Liver (tissue), 7 donors: ENCODE measurements at regions not wholly inside any gene's neighbourhood (a gene's known extent, or its start where the extent isn't known, plus 50 kb on each side); places are given as distances from the start of the nearest gene placed in this dataset.

Source experiments
- DNase-seq: peaks from one replicate; pipeline ENCODE4 v3.0.0-alpha.2; 2017; ENCODE audit warnings: low spot score
- H3K27ac ChIP-seq, 2 donors: one replicate each; pipeline ENCODE4 v1.7.0; 2013; ENCODE audit warnings: inconsistent platforms in 2 of 2, low read length in 2 of 2, control low read depth in 1 of 2, low read depth in 1 of 2, mild to moderate bottlenecking in 1 of 2
- H3K27me3 ChIP-seq, 4 donors: one replicate each; pipeline versions ENCODE4 v1.6.1 to v1.7.0; 2013; ENCODE audit warnings: low read length in 3 of 4, inconsistent platforms in 1 of 4, mild to moderate bottlenecking in 1 of 4, moderate library complexity in 1 of 4; ENCODE audit not compliant: control insufficient read depth in 4 of 4, insufficient read depth in 4 of 4
- H3K36me3 ChIP-seq, 4 donors: one replicate each; pipeline versions ENCODE4 v1.6.1 to v1.7.0; 2013; ENCODE audit warnings: low read length in 3 of 4, mild to moderate bottlenecking in 3 of 4, low read depth in 1 of 4, moderate library complexity in 1 of 4; ENCODE audit not compliant: control insufficient read depth in 4 of 4, insufficient read depth in 3 of 4
- H3K4me1 ChIP-seq, 4 donors: one replicate each; pipeline versions ENCODE4 v1.6.1 to v1.7.0; 2013; ENCODE audit warnings: low read length in 3 of 4, mild to moderate bottlenecking in 3 of 4, moderate library complexity in 1 of 4; ENCODE audit not compliant: control insufficient read depth in 4 of 4, insufficient read depth in 4 of 4
- H3K4me3 ChIP-seq, 3 donors: one replicate each; pipeline versions ENCODE4 v1.6.1 to v1.7.0; 2013; ENCODE audit warnings: low read length in 3 of 3, control low read depth in 1 of 3, low read depth in 1 of 3, mild to moderate bottlenecking in 1 of 3
- H3K9ac ChIP-seq, 2 donors: one replicate each; pipeline ENCODE4 v1.7.0; 2013; ENCODE audit warnings: low read length in 2 of 2, mild to moderate bottlenecking in 2 of 2, moderate library complexity in 2 of 2, control low read depth in 1 of 2, low read depth in 1 of 2
- H3K9me3 ChIP-seq, 4 donors: one replicate each; pipeline versions ENCODE4 v1.6.1 to v1.7.0; 2013; ENCODE audit warnings: low read length in 3 of 4; ENCODE audit not compliant: control insufficient read depth in 4 of 4
- EGR1 ChIP-seq, 2 donors: IDR thresholded peaks; 2 replicates each; pipeline ENCODE4 v1.6.1; 2016 to 2018; ENCODE audit warnings: antibody characterized with exemption in 2 of 2, low read depth in 2 of 2
- FOXA1 ChIP-seq: IDR thresholded peaks from 2 replicates; pipeline ENCODE4 v1.6.1; 2016; ENCODE audit warnings: antibody characterized with exemption
- FOXA2 ChIP-seq: IDR thresholded peaks from 2 replicates; pipeline ENCODE4 v1.6.1; 2016; ENCODE audit warnings: antibody characterized with exemption
- GABPA ChIP-seq, 2 donors: IDR thresholded peaks in 1 of 2; conservative IDR thresholded peaks in 1 of 2; 2 replicates each; pipeline ENCODE4 v1.6.1; 2016; ENCODE audit warnings: antibody characterized with exemption in 2 of 2, mild to moderate bottlenecking in 1 of 2, moderate library complexity in 1 of 2
- HNF4G ChIP-seq: IDR thresholded peaks from 2 replicates; pipeline ENCODE4 v1.6.1; 2016; ENCODE audit warnings: antibody characterized with exemption
- RAD21 ChIP-seq, 2 donors: IDR thresholded peaks; 2 replicates each; pipeline ENCODE4 v1.6.1; 2016; ENCODE audit warnings: antibody characterized with exemption in 2 of 2, mild to moderate bottlenecking in 2 of 2
- SP1 ChIP-seq: IDR thresholded peaks from 2 replicates; pipeline ENCODE4 v1.6.1; 2018; ENCODE audit warnings: antibody characterized with exemption, mild to moderate bottlenecking
- TAF1 ChIP-seq: conservative IDR thresholded peaks from 2 replicates; pipeline ENCODE4 v1.6.1; 2016; ENCODE audit warnings: antibody characterized with exemption, mild to moderate bottlenecking
- YY1 ChIP-seq: IDR thresholded peaks from 2 replicates; pipeline ENCODE4 v1.6.1; 2016; ENCODE audit warnings: antibody characterized with exemption, mild to moderate bottlenecking
- WGBS: extraction: QIAGEN DNeasy Blood & Tissue Kit; methylation state at CpG from one replicate; pipeline ENCODE4 v1.1.7; 2013; 5-methylcytosine and 5-hydroxymethylcytosine counted together
- TF ChIP-seq, protein P1 (sequence below): IDR thresholded peaks from 2 replicates; pipeline ENCODE4 v1.6.1; 2016; ENCODE audit warnings: antibody characterized with exemption, mild to moderate bottlenecking
- TF ChIP-seq, protein P2 (sequence below): IDR thresholded peaks from 2 replicates; pipeline ENCODE4 v1.6.1; 2016; ENCODE audit warnings: antibody characterized with exemption
- donor health status: healthy.
- donor health status: healthy.
- donor health status: healthy.
- donor health status: healthy.

DNA sequence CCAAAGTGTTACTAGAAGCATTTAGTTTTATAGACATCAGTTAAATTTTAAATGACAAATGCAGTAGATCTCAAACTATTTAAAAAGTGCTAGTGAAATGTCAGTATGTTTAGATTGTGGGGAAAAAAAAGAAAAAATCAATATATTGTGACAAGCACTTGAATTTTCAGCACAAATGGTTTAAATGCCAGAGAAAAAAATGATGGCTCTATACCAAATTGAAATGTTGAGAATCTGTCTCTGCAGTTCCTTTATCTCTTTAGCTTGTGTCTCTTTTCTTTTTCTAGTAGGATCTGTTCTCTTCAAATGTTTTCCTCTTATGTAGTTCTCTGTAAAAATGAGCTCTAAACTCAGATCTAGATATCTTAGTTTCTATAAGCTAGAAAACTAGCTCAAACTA lies 682.6 kb upstream of the GCFC2 start (continued):
- TF ChIP-seq, protein P1, sequence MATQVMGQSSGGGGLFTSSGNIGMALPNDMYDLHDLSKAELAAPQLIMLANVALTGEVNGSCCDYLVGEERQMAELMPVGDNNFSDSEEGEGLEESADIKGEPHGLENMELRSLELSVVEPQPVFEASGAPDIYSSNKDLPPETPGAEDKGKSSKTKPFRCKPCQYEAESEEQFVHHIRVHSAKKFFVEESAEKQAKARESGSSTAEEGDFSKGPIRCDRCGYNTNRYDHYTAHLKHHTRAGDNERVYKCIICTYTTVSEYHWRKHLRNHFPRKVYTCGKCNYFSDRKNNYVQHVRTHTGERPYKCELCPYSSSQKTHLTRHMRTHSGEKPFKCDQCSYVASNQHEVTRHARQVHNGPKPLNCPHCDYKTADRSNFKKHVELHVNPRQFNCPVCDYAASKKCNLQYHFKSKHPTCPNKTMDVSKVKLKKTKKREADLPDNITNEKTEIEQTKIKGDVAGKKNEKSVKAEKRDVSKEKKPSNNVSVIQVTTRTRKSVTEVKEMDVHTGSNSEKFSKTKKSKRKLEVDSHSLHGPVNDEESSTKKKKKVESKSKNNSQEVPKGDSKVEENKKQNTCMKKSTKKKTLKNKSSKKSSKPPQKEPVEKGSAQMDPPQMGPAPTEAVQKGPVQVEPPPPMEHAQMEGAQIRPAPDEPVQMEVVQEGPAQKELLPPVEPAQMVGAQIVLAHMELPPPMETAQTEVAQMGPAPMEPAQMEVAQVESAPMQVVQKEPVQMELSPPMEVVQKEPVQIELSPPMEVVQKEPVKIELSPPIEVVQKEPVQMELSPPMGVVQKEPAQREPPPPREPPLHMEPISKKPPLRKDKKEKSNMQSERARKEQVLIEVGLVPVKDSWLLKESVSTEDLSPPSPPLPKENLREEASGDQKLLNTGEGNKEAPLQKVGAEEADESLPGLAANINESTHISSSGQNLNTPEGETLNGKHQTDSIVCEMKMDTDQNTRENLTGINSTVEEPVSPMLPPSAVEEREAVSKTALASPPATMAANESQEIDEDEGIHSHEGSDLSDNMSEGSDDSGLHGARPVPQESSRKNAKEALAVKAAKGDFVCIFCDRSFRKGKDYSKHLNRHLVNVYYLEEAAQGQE = no peak
- no peak for TF ChIP-seq HNF4G
- no peak for TF ChIP-seq FOXA2
- TF ChIP-seq EGR1 (IDR thresholded peaks at IDR 0.05; ENCODE audit: low read depth in 2 of 2) = no peak
- TF ChIP-seq FOXA1 = no peak
- TF ChIP-seq SP1 = no peak

DNA sequence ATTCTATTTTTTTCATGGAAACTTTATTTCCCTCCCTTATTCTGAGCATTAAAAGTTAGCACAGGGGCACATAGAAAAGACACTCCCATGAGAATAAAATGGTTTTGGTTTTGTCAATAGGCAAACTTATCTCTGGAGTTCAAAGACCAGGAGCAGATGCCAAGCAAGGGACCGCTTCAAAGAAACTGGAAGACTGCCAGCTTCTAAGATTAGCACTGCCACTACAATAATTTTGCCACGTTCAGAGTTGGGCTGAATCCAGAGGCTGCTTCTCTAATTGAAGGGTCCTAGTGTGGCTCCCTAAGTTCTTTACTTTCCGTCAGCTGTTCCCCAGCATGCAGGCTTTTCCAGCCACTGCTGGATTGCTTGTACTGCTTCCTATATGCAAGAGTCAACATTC lies 681.0 kb upstream of the GCFC2 start:
- no peak overlapping the region for H3K9ac ChIP-seq
- TF ChIP-seq, protein P1 = no peak
- TF ChIP-seq RAD21 (IDR thresholded peaks at IDR 0.05) = no peak
- TF ChIP-seq, protein P2, sequence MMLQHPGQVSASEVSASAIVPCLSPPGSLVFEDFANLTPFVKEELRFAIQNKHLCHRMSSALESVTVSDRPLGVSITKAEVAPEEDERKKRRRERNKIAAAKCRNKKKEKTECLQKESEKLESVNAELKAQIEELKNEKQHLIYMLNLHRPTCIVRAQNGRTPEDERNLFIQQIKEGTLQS = no peak
- no peak overlapping the region for H3K27ac ChIP-seq
- no peaks in the 10 kb centered on the region for H3K9me3 ChIP-seq
- DNase-seq = no peak
- H3K27me3 ChIP-seq = no peaks in the 10 kb centered on the region
- no peaks in the 10 kb centered on the region for H3K36me3 ChIP-seq
- H3K4me3 ChIP-seq = no peak overlapping the region
- WGBS = 5% methylated on average over 3 of the region's 3 CpGs
- peaks cover 0 to 2% (median 0%) of the 10 kb centered on the region in 4 donors for H3K4me1 ChIP-seq

DNA sequence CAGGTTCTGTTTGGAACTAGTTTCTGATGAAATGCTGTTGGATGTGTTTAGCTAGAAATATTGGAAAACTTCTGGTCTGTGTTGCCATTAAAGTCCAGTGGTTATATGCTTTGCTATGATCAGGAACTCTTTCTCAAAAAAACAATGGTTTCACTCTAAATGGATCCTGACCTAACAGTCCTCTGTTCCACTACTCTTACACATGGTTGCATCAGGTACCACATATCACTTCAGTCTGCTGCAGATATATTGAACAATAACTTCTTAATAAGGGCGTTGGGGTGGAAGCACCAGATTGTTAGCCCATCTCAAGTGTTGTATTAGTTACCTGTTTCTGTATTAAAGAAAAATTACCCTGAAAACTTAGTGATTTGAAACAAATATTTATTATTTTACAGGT lies 676.6 kb upstream of the GCFC2 start:
- no peak for TF ChIP-seq EGR1 (IDR thresholded peaks at IDR 0.05; ENCODE audit: low read depth in 2 of 2)
- no peak for TF ChIP-seq YY1
- no peak for TF ChIP-seq FOXA2
- TF ChIP-seq GABPA (IDR thresholded peaks at IDR 0.05 in 1 of 2, conservative IDR thresholded peaks at IDR 0.05 in 1 of 2) = no peak
- TF ChIP-seq, protein P2 = no peak
- no peak for TF ChIP-seq SP1
- no peak for TF ChIP-seq RAD21 (IDR thresholded peaks at IDR 0.05)
- TF ChIP-seq HNF4G = no peak
- TF ChIP-seq TAF1 = no peak
- no peak overlapping the region for H3K4me3 ChIP-seq
- no peak for DNase-seq
- H3K4me1 ChIP-seq = peaks cover 0 to 2% (median 0%) of the 10 kb centered on the region in 4 donors
- H3K9ac ChIP-seq = no peak overlapping the region
- no peaks in the 10 kb centered on the region for H3K36me3 ChIP-seq
- no peak overlapping the region for H3K27ac ChIP-seq
- H3K27me3 ChIP-seq = no peaks in the 10 kb centered on the region
- H3K9me3 ChIP-seq = no peaks in the 10 kb centered on the region
- WGBS = 70% methylated on average over 1 of the region's 1 CpG
